DND-41 (cell line): ENCODE measurements at regions not wholly inside any gene's neighbourhood (a gene's known extent, or its start where the extent isn't known, plus 50 kb on each side); places are given as distances from the start of the nearest gene placed in this dataset.

Experiments
- ATAC-seq: fragments of 200-7000 bp; cut with Tn5 transposase; 3 replicates; pipeline ENCODE4 v1.9.1; 2021; ENCODE audit warnings: low read depth; ENCODE audit not compliant: insufficient read depth
- DNase-seq: peaks from one replicate; pipeline ENCODE4 v3.0.0-alpha.2; 2020
- H2AFZ ChIP-seq: 2 replicates; pipeline ENCODE4 v1.6.0; 2012; ENCODE audit warnings: low read depth, low read length
- H3K27ac ChIP-seq: 2 replicates; pipeline ENCODE4 v1.5.1; 2012; ENCODE audit warnings: low read length, inconsistent platforms
- H3K27me3 ChIP-seq: fragments of 200-600 bp; sonication (generic); 2 replicates; pipeline ENCODE4 v1.6.0; 2012; ENCODE audit warnings: low read length, mild to moderate bottlenecking, inconsistent platforms; ENCODE audit not compliant: insufficient read depth, poor library complexity
- H3K36me3 ChIP-seq: 2 replicates; pipeline ENCODE4 v1.5.1; 2012; ENCODE audit warnings: low read length, inconsistent platforms; ENCODE audit not compliant: insufficient read depth
- H3K4me1 ChIP-seq: 2 replicates; pipeline ENCODE4 v1.5.1; 2012; ENCODE audit warnings: mild to moderate bottlenecking, low read length; ENCODE audit not compliant: insufficient read depth
- H3K4me2 ChIP-seq: 2 replicates; pipeline ENCODE4 v1.6.0; 2012; ENCODE audit warnings: mild to moderate bottlenecking, moderate library complexity, low read length, inconsistent platforms; ENCODE audit not compliant: insufficient read depth
- H3K4me3 ChIP-seq, 2 experiments: fragments of 200-600 bp in 1 of 2; shearing (Covaris generic) in 1 of 2; 2 replicates each; pipeline ENCODE4 v1.5.1; 2012 to 2016; ENCODE audit warnings: inconsistent platforms in 2 of 2, low read length in 2 of 2, mild to moderate bottlenecking in 2 of 2, low read depth in 1 of 2, moderate library complexity in 1 of 2
- H3K79me2 ChIP-seq: 2 replicates; pipeline ENCODE4 v1.6.0; 2012; ENCODE audit warnings: low read length, inconsistent platforms; ENCODE audit not compliant: insufficient read depth
- H3K9ac ChIP-seq: 2 replicates; pipeline ENCODE4 v1.6.0; 2012; ENCODE audit warnings: low read depth, mild to moderate bottlenecking, inconsistent platforms, low read length, moderate library complexity
- H3K9me3 ChIP-seq: 2 replicates; pipeline ENCODE4 v1.5.1; 2012; ENCODE audit warnings: low read length, moderate library complexity, mild to moderate bottlenecking, inconsistent platforms; ENCODE audit not compliant: insufficient read depth, severe bottlenecking
- H4K20me1 ChIP-seq: 2 replicates; pipeline ENCODE4 v1.6.0; 2012; ENCODE audit warnings: low read length; ENCODE audit not compliant: insufficient read depth
- CTCF ChIP-seq: IDR thresholded peaks from 2 replicates; pipeline ENCODE4 v1.5.1; 2012; ENCODE audit warnings: borderline replicate concordance, low read length, moderate library complexity, mild to moderate bottlenecking; ENCODE audit not compliant: poor library complexity, severe bottlenecking; ENCODE audit errors: extremely low read depth
- EZH2 ChIP-seq: IDR thresholded peaks from 3 replicates; pipeline ENCODE4 v1.6.1; 2012; ENCODE audit warnings: borderline replicate concordance, low read depth, mild to moderate bottlenecking, moderate library complexity, low read length, inconsistent platforms; ENCODE audit not compliant: severe bottlenecking

GRCh38 chr4:71141125-71141524 is 147.7 kb downstream of the DCK start:
- Histone ChIP-seq H3K4me1 (no peaks in the 10 kb centered on the region), H4K20me1 (no peaks in the 10 kb centered on the region), H3K4me2 (no peak overlapping the region), H3K79me2 (no peaks in the 10 kb centered on the region), H3K27ac (no peak overlapping the region), H2AFZ (peak overlapping the region; percentile 6; the same call in 1 of the 2 replicates), H3K9ac (no peak overlapping the region), H3K4me3 (no peak overlapping the region), H3K36me3 (no peaks in the 10 kb centered on the region), H3K9me3 (no peaks in the 10 kb centered on the region), H3K27me3 (no peaks in the 10 kb centered on the region)
- peak; percentile 53; the same call in 1 of the 3 replicates for ATAC-seq
- no peak for TF ChIP-seq EZH2
- TF ChIP-seq CTCF = no peak
- DNase-seq = no peak

DNA sequence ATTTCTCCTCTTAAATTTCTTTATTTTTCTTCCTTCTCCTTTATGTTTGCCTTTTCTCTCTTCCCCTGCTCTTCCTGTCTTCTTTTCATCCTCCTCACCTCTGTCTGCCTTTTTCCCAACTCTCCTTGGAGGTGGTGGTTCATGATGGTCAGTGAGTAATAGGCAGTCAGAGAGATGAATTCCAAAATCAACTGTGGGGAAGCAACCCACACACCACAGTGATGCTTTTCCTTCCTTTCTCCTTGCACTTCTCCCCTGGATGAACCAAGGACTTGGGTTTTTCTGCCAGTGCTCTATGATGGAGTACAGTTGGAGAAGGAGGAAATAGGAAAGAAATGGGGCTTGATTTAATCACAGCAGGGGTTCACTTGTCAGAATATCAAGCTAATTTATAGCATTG is 153.8 kb downstream of the DCK start:
- Histone ChIP-seq H3K4me1 (no peaks in the 10 kb centered on the region), H4K20me1 (no peaks in the 10 kb centered on the region), H3K4me2 (no peak overlapping the region), H3K9me3 (no peaks in the 10 kb centered on the region), H3K79me2 (no peaks in the 10 kb centered on the region), H3K27ac (no peak overlapping the region), H2AFZ (no peak overlapping the region), H3K9ac (no peak overlapping the region), H3K4me3 (no peak overlapping the region), H3K27me3 (no peaks in the 10 kb centered on the region), H3K36me3 (no peaks in the 10 kb centered on the region)
- TF ChIP-seq EZH2 (no peak), CTCF (no peak)
- ATAC-seq = no peak
- DNase-seq = no peak

- no peaks in the 10 kb centered on the region for H3K27me3 ChIP-seq
These were observed 155.1 kb downstream of the DCK start for GRCh38 chr4:71148545-71148944.

More at GRCh38 chr4:71148545-71148944, 155.1 kb downstream of the DCK start:
- no peaks in the 10 kb centered on the region for H3K36me3 ChIP-seq
- DNase-seq (no peak), ATAC-seq (no peak)
- H4K20me1 ChIP-seq = no peaks in the 10 kb centered on the region
- no peaks in the 10 kb centered on the region for H3K4me1 ChIP-seq
- H3K79me2 ChIP-seq = no peaks in the 10 kb centered on the region
- H3K4me2 ChIP-seq = no peak overlapping the region
- TF ChIP-seq CTCF (no peak), EZH2 (no peak)
- H3K4me3 ChIP-seq = no peak overlapping the region
- H3K9ac ChIP-seq = no peak overlapping the region
- H2AFZ ChIP-seq = no peak overlapping the region
- H3K9me3 ChIP-seq = no peaks in the 10 kb centered on the region
- H3K27ac ChIP-seq = no peak overlapping the region
